Islet of Langerhans (tissue), 1 donor: ENCODE measurements at regions not wholly inside any gene's neighbourhood (a gene's known extent, or its start where the extent isn't known, plus 50 kb on each side); places are given as distances from the start of the nearest gene placed in this dataset.
"Not testable (repeated sequence)": the region's sequence is repeated elsewhere in the genome, so short reads cannot be mapped to it uniquely, and the experiment has no call there.

Experiments used
- FAIRE-seq: peaks from one replicate; lab custom pipeline; 2011; peaks lifted over from hg19 to GRCh38; lab: Jason Lieb, UNC

DNA sequence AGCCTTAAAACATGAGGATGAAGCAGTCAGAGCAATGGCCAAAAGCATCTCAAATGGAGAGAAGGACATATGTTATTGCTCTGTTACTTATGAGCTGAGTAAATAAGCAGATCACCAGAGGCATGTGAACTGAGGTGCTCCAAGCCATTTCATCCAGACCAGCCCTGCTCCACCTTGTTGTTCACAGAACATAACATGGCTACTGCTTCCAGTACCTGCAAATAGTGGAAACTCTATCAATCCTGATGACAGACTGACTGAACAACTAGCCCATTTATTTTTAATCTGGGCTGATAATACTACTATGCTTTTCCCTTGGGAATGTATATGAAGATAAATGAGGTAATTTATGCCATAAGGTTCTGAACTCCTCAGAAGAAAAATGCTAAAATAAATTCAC, 1164.7 kb downstream of the FAM181B start:
- no peak for FAIRE-seq

DNA sequence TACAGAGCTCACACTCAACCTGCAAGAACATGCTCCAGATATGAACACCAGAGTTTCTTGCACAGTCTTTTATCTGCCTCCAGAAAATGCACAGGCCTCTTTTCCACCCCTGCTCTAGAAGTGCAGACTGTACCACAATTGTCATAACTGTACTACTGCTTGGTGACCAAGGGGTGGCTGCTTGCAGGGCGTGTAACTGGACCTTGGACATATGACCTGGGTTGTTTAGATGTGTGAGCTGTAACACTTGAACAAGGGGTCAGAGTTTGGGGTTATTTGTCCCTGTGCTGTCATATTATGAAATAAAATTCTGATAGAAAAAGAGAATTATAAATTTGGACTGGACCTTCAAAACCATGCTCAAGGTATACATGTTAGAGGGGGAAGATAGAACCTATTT, 1185.5 kb downstream of the FAM181B start:
- FAIRE-seq = no peak

DNA sequence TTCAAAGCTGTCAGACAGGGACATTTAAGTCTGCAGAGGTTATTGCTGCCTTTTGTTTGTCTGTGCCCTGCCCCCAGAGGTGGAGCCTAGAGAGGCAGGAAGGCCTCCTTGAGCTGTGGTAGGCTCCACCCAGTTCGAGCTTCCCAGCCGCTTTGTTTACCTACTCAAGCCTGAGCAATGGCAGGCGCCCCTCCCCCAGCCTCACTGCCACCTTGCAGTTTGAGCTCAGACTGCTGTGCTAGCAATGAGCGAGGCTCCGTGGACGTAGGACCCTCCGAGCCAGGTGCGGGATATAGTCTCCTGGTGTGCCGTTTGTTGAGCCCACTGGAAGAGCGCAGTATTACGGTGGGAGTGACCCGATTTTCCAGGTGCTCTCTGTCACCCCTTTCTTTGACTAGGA, 1193.9 kb downstream of the FAM181B start:
- not testable (repeated sequence) for FAIRE-seq

DNA sequence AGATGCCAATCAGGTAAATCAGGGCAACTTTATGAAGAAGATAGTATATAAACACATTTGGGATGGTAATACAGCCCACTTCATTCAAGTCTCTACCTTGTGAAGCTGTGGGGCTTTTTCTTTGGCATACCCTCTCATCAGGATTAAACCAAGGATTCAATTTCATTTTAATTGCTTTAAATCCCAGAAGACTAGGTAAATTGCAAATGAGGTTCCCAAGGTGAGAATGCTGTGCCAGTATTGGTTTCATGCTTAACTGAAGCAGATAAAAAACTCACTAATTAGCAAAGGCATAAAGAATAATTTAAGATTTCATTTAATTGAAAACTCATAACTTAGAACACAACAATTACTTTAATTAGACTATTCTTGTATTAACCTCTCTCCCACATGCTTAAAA, 1218.1 kb downstream of the FAM181B start:
- no peak for FAIRE-seq

DNA sequence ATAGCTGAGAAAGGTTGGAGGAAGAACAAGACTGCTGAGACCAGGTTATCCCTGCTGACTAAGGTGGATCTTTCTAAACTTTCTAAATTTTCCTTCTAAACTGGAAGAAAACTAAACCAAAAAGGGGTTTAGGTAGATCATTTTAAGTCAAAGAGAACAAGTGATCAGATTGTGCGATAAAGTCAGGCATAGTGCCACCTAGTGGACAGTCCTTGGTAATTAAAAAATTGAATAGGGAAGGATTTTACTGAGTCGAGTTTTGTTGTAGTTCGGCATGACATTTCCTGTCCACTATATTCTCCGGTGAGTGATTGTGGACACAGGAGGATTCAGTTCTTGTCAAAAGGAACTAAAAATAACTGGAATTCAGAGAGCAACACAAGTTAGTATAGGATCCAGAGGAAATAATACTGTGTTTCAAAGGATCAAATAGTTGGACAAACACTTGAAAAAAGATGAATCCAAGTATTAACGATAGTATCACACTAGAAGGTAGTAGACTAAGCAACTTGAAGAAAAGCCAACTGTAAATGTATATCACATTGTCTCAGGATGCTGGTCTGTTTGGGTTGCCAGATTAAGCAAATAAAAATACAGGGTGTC, 1236.4 kb downstream of the FAM181B start:
- FAIRE-seq = peak; percentile 94

DNA sequence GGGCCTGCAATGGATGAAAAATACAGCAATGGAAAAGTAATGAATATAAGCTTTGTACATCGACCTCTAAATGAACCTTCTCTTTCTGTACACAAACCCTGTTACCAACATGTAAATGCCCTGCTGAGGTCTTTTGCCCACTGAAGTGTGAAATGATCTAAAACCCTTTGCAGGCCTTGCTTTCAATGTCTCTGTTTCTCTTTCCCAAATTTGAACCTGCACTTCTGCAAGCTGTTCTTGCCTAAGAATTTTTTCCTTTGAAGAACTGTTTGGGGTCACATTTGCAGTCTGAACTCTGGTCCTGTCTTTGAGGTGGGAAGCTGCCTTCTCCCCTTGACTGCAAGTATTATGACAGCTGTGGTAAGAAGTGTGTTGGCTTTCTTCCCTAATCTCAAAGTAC, 1237.1 kb downstream of the FAM181B start:
- no peak for FAIRE-seq

DNA sequence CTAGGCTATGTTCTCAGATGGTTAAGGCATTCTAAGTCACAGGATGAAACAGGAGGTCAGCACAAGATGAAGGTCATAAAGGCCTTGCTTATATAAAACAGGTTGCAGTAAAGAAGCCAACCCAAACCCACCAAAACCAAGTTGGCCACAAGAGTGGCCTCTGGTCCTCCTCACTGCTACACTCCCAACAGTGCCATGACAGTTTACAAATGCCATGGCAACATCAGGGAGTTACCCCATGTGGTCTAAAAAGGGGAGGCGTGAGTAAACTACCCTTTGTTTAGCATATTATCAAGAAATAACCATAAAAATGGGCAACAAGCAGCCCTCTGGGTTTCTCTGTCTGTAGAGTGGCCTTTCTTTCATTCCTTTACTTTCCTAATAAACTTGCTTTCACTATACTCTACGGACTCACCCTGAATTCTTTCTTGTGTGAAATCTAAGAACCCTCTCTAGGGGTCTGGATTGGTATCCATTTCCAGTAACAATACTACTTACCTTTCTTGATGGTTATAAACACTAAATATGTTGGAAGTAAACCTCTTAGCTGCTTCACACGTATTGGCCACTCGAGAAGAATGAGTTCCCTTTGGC, 1237.9 kb downstream of the FAM181B start:
- no peak for FAIRE-seq

DNA sequence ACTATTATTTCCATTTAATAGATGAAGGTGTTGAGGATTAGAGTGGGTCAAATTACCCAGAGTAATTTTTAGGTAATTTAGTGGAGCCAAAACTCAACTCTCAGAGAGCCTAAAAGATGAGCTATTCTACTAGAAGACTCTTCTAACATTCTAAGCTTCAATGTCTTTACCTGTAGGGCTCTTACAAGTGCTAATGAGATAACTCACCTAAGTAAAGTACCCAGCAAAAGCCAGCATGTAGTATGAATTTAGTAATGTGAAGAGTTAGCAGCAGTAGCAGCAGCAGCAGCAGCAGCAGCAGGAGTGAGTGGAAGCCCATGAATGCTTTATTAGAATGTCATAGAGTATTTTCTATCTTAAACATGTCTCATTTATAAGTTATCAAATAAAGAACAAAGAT, 1239.2 kb downstream of the FAM181B start:
- FAIRE-seq = no peak

DNA sequence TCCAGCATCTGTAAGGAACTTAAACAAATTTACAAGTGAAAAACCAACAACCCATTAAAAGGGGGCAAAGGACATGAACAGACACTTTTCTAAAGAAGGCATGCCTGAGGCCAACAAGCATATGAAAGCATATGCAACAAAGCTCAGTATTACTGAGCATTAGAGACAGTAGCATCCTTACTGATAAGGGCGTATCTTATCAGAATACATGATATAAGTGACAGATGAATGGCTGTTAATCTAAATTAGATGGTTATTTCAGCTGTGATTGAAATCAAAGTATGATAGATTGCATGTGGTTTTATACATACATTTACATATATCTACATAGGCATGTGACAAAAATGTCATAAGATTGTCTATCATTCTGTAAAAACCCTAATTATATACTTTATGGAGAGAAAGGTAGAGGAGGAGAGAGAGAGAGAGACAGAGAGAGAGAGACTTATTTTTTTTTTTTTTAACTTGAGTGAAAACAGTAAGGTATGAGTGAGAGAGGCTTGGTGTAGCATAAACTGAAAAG, 1240.7 kb downstream of the FAM181B start:
- no peak for FAIRE-seq

DNA sequence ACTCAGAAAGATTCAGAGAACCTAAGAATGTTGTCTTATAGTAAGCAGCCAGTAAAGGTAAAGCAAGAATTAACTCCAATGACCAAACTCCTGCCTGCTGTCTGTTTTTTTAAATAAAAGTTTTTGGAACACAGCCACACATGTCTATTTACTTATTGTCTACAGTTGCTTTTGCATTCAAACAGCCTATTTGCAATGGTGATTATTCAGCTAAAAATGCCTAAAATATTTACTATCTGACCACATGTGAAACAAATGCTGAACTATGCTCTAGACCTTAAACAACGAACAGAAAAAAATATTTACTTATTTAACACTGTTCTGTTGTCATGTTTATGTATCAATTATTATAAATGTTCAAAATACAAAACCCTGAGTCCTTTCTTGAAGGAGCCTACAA, 1246.6 kb downstream of the FAM181B start:
- FAIRE-seq = no peak

DNA sequence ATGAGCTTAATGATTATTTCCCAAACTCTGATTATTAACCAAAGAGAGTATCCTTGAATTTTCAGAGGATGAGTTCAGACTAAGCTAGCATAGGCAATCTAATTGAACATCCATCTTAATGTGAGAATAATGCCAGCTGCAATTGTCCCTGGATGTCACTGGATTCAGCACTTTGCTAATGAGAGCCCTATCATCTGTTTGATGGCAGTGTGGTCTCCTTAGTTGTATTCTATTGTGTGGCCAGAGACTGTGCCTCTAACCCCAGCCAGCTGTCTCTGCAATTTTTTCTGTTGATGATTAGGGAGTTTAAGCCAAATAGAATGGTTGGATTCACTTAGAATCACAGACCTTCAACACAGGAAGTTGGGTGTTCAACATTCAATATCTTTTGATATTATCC, 1249.5 kb downstream of the FAM181B start:
- no peak for FAIRE-seq

DNA sequence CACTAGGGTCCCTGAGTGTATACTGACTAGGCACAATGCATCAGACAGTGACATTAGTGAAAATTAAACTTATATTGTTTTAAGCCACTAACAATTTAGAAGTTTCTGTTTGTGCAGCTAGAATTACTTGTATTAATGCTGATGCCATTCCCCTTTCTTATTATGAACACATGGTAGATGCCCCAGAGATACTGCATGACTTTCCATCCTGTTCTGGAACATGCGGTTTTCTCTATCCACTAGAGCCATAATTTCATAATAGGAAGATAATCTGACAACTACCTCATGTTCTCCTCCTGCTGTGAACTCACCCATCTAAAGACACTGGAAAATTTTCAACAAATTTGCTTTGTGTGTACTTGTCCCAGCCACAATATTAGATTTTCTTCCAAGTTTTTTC, 1256.4 kb downstream of the FAM181B start:
- FAIRE-seq = no peak

DNA sequence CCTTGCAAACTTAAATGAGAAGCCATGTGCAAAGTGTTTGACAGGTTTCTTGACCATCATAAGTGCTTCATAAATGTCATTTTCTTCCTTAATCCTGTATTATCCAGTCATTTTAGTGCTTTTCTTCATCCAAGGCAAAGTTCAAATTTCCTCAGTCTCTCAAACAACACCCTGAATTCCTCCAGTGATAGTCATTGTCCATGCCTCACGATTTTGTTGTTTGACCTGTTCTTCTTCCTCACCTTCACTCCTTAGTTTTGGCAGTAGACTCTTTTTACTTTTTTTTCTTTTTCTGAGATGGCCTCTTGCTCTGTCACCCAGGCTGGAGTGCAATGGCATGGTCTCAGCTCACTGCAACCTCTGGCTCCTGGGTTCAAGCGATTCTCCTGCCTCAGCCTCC, 1257.3 kb downstream of the FAM181B start:
- FAIRE-seq = no peak

DNA sequence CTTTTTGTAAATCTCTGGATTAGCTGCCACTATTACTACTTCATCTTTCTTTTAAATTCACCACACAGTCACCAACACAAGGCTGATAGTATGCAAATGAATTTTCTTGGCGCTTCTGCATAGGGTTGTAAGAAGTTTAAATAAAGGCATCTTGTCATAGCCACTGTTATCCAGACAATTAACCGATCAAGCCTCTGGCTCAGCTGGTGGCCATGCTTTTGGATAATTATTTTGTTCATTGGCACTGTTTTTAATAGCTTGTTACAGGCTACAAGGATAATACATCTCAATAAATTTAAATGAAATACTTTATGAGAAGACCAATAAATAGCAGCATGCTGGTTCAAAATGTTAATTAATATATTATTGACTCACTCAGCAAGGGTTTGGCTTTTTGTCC, 1261.0 kb downstream of the FAM181B start:
- no peak for FAIRE-seq

DNA sequence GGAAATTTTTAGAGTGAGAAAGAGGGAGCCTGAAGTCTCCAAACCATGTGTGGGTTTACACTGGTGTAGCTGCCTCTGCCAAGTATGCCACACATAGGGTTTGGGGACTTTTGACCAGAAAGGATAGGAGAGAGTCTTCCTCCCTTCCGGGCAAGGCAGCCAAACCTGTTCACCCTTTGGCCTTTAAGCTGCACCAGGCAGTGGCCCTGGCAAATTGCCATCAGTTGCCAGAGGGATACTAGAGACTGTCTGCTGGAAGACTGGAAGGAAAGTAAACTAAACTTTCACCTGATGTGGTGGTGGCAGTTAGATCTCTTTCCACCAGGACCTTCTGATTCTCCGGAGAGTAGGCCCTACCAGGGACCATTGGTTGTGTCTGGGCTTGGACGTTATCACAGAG, 1263.2 kb downstream of the FAM181B start:
- FAIRE-seq = no peak

DNA sequence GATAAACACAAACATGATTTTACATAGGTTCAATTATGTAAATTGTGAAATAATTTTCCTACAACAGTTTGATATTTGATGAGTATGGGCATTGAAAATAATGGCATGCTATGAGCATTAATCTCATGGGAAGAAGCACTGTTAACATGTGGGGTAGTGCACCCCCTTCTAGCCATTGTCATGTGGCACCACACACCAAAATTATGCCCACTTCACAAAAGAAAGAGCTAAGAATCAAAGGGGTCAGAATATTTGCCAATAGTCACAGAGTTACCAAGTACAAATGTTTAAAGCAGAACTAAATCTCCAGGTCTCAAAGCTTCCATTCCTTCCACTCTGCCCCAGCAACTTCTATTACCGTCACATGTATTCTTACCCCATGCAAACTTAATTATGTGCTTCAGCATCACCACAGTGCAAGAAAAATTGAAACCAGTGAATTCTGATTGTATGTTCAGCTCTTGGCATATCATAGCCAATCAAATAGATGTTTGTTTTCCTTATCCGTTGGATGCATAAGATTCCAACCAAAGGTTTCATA, 1273.8 kb downstream of the FAM181B start:
- no peak for FAIRE-seq

DNA sequence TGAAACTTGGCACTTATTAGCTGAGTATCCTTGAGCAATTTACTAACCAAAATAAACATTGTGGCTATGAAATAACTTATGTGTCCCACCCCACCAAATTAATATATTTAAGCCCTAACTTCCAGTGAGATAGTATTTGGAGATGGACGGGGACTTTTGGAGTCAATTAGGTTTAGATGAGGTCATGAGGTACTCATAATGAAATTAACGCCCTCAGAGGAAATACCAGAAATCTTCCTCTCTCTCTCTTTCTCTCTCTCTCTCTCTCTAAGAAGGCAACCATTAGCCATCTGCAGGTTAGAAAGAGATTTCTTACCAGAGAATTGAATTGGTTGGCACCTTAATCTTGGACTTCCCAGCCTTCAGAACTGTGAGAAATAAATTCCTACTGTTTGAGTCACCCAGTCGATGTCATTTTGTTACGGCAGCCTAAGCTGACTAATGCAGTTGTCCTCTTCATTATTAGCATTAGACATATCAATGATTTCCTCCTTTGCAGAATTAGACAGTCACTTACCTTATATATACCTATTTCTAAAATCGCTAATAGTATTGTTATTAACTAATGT, 1284.0 kb downstream of the FAM181B start:
- FAIRE-seq = no peak

DNA sequence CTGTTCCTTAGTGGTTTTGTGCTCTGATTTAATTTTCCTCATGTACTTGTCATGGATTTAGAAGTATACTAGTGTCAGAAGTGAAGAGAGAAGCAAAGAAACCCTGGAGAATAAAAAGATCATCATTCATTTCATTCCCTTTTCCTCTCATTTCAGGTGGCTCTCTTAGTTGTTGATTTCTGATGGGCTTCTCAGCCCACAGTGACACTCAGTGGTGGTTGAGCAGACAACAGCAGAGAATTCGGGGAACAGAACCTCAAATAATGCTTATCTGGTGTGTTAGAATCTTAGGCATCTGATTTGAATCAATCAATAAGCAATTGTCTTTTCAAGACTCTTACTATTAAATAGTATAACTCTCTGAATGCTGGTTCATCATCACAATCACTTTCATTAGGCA, 1289.4 kb downstream of the FAM181B start:
- FAIRE-seq = no peak

DNA sequence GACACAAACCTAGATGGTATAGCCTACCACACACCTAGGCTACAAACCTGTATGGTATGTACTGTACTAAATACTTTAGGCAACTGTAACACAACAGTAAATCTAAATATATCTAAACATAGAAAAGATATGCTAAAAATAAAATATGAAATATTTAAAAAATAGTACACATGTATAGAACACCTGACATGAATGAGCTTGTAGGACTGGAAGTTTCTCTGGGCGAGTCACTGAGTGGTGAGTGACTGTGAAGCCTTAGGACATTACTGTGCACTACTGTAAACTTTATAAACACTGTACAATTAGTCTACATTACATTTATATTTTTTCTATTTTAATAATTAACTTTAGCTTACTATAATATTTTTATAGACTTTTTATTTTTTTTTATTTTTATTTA, 1301.3 kb downstream of the FAM181B start:
- no peak for FAIRE-seq

DNA sequence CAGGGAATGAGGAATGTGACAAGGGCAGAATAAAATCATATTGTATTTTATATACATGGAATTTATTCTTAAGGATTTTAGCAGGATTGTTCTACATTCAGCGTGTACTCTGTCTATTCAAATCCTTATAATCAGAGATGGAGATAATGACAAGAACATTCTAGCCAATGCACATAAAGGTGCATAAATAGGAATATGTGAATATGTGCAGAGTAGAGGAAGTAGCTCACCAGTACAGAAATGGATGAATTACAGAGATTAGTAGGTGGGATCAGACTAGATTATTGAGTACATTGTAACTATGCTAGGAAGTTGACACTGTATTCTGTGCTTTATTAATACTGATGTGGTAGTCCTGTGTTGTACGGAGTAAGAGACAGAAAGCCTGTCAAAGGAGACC, 1308.8 kb downstream of the FAM181B start:
- FAIRE-seq = no peak

DNA sequence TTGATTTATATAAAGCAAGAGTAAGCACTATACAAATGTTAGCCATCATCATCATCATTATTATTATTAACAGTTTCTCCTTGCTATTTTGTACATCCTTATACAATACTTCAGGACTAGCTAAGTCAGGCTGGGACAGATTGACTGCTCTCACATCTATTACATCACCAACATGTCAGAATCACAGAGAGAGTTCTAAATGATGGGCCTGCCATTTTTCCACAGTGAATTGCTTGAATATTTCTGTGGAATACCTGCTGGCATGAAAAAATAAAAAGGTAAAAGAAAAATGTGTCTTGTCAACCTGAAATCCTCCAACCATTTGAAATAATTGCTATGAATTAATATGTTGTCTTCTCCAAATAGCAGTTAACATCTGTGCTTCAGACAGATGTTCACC, 1311.3 kb downstream of the FAM181B start:
- FAIRE-seq = no peak

DNA sequence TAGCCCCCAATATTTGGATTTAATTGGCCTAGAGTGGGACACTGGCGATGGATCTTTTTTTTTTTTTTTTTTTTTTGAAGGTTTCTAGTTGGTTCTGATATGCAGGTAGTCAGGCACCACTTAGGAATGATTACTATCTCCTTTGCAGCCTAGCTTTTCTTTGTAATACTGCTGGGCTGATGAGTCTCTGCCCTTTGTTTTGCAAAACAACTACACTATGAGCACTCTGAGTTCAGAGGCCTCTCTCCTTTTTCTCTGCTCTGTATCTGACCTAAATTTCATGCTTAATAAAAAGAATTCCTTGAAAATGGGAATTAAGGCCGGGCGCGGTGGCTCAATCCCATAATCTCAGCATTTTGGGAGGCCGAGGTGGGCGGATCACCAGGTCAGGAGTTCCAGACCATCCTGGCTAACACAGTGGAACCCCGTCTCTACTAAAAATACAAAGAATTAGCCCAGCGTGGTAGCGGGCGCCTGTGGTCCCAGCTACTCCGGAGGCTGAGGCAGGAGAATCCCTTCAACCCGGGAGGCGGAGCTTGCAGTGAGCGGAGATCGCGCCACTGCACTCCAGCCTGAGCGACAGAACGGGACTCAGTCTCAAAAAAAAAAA, 1312.3 kb downstream of the FAM181B start:
- no peak for FAIRE-seq

DNA sequence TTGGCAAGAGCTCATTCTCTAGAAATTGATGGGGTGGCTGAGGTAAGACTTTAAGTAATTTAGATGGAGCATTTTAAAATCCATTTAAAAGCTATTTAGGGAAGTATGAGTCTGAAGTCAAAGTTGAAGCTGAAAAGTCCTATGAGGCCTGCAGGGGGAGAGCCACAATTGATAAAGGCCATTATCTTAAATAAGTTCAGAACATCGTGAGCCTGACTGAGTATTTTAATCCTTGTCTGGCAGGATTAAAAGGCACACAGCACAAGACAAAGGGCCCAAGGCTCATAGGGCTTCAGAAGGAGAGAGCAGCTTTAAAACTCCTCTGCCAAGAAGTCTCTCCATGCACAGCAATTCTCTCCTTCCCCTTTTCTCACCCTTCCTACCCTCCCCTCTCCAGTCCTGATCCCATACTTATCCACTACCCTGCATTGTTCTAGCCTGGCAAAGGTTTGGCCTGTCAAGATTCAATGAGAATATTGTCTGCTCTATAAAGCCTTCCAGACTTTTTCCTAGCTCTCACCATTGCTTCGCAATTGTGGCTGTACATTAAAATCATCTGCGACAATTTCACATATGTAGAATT, 1312.9 kb downstream of the FAM181B start:
- FAIRE-seq = no peak
